HCT116 (cell line): ENCODE measurements at regions not wholly inside any gene's neighbourhood (a gene's known extent, or its start where the extent isn't known, plus 50 kb on each side); places are given as distances from the start of the nearest gene placed in this dataset.

ENCODE experiments used
- ATAC-seq: fragments of 200-7000 bp; cut with Tn5 transposase; 2 replicates; pipeline ENCODE4 v1.9.1; 2020; ENCODE audit warnings: mild to moderate bottlenecking, moderate library complexity
- BruUV-seq: library from RNA; stranded (reverse); fragments of 400-500 nt; replicated peaks from 2 replicates; lab custom pipeline; 2021; lab: Mats Ljungman, UMichigan
- CTCF ChIA-PET: fragments of 300-600 bp; sonication (Branson Sonifier 250); formaldehyde crosslinking; loops from one replicate; lab custom pipeline; 2021; ENCODE audit warnings: antibody characterized with exemption; lab: Charles Lee
- POLR2A ChIA-PET: fragments of 300-600, 350-600 bp; sonication (Branson Sonifier 250); formaldehyde crosslinking; loops from one replicate; lab custom pipeline; 2021; ENCODE audit warnings: antibody characterized with exemption; lab: Charles Lee
- RAD21 ChIA-PET, 2 experiments: fragments of 300-600 bp; sonication (Branson Sonifier 250); formaldehyde crosslinking; loops; one replicate each; lab custom pipeline; 2023; ENCODE audit warnings: low total read pairs in 2 of 2; ENCODE audit not compliant: uncharacterized antibody in 2 of 2, unreplicated experiment in 2 of 2, low non-redundant PET in 1 of 2; lab: Charles Lee
- DNase-seq: peaks from one replicate; pipeline ENCODE4 v3.0.0-alpha.2; 2010; ENCODE audit warnings: low read depth, low spot score
- H2AFZ ChIP-seq: fragments of 200-600 bp; shearing (Covaris generic), sonication (generic); 2 replicates; pipeline ENCODE4 v1.6.1; 2017; ENCODE audit warnings: low read depth, mixed run types, mixed read lengths, antibody characterized with exemption, low read length; ENCODE audit not compliant: poor library complexity, severe bottlenecking
- H3K27ac ChIP-seq: 2 replicates; pipeline ENCODE4 v1.5.1; 2012; ENCODE audit warnings: low read depth, low read length
- H3K27me3 ChIP-seq: fragments of 200-600 bp; sonication (generic); 2 replicates; pipeline ENCODE4 v1.6.1; 2016; ENCODE audit warnings: mixed run types, low read length, mixed read lengths; ENCODE audit not compliant: insufficient read depth
- H3K36me3 ChIP-seq, 2 experiments: fragments of 200-500 bp in 1 of 2; fragments of 200-600 bp in 1 of 2; sonication (Bioruptor generic) in 1 of 2; sonication (generic) in 1 of 2; 2 replicates each; pipeline versions ENCODE4 v1.5.1 to v1.6.1; 2014 to 2016; ENCODE audit warnings: low read length in 2 of 2, inconsistent platforms in 1 of 2, mixed read lengths in 1 of 2, mixed run types in 1 of 2; ENCODE audit not compliant: insufficient read depth in 2 of 2, control insufficient read depth in 1 of 2
- H3K4me1 ChIP-seq, 2 experiments: fragments of 200-600 bp in 1 of 2; sonication (generic) in 1 of 2; 2 replicates each; pipeline versions ENCODE4 v1.5.1 to v1.6.1; 2012 to 2017; ENCODE audit warnings: low read length in 2 of 2, inconsistent platforms in 1 of 2, mild to moderate bottlenecking in 1 of 2, mixed read lengths in 1 of 2, mixed run types in 1 of 2, moderate library complexity in 1 of 2; ENCODE audit not compliant: insufficient read depth in 2 of 2, control insufficient read depth in 1 of 2
- H3K4me2 ChIP-seq: fragments of 200-600 bp; sonication (generic); 2 replicates; pipeline ENCODE4 v1.6.1; 2017; ENCODE audit warnings: mixed run types, low read length, mixed read lengths
- H3K4me3 ChIP-seq, 2 experiments: fragments of 200-600 bp in 1 of 2; sonication (generic) in 1 of 2; replicated peaks in 1 of 2; 2 replicates each; pipeline ENCODE4 v1.5.1; 2011 to 2016; ENCODE audit warnings: low read length in 2 of 2, control low read depth in 1 of 2, low read depth in 1 of 2, mild to moderate bottlenecking in 1 of 2, mixed read lengths in 1 of 2, mixed run types in 1 of 2
- H3K79me2 ChIP-seq: fragments of 200-600 bp; sonication (generic); 2 replicates; pipeline ENCODE4 v1.6.1; 2017; ENCODE audit warnings: mild to moderate bottlenecking, mixed run types, low read length, moderate library complexity, mixed read lengths; ENCODE audit not compliant: insufficient read depth
- H3K9ac ChIP-seq: fragments of 200-600 bp; sonication (generic); 2 replicates; pipeline ENCODE4 v1.6.1; 2016; ENCODE audit warnings: low read length, mixed read lengths
- H3K9me2 ChIP-seq: fragments of 200-600 bp; sonication (generic), shearing (Covaris generic); 2 replicates; pipeline ENCODE4 v1.6.1; 2017; ENCODE audit warnings: mixed run types, mild to moderate bottlenecking, moderate library complexity; ENCODE audit not compliant: insufficient read depth
- H3K9me3 ChIP-seq, 2 experiments: fragments of 200-500 bp in 1 of 2; fragments of 200-600 bp in 1 of 2; sonication (Bioruptor generic) in 1 of 2; sonication (generic) in 1 of 2; 2 replicates each; pipeline ENCODE4 v1.6.1; 2014 to 2017; ENCODE audit warnings: low read length in 2 of 2, mixed read lengths in 2 of 2, inconsistent platforms in 1 of 2, low read depth in 1 of 2, mild to moderate bottlenecking in 1 of 2, mixed run types in 1 of 2, moderate library complexity in 1 of 2; ENCODE audit not compliant: control insufficient read depth in 1 of 2, insufficient read depth in 1 of 2
- H4K20me1 ChIP-seq: fragments of 200-600 bp; sonication (generic), shearing (Covaris generic); 2 replicates; pipeline ENCODE4 v1.6.1; 2017; ENCODE audit warnings: mixed run types, mild to moderate bottlenecking, moderate library complexity; ENCODE audit not compliant: insufficient read depth
- CBX3 ChIP-seq: IDR thresholded peaks from 2 replicates; pipeline ENCODE4 v1.6.1; 2012; ENCODE audit warnings: low read depth
- EGR1 ChIP-seq: IDR thresholded peaks from 2 replicates; pipeline ENCODE4 v1.6.1; 2012; ENCODE audit warnings: low read depth
- ELF1 ChIP-seq: IDR thresholded peaks from 2 replicates; pipeline ENCODE4 v1.6.1; 2012; ENCODE audit warnings: low read depth, borderline replicate concordance
- FOSL1 ChIP-seq: IDR thresholded peaks from 2 replicates; pipeline ENCODE4 v1.6.1; 2012; ENCODE audit warnings: low read depth
- JUND ChIP-seq: IDR thresholded peaks from 2 replicates; pipeline ENCODE4 v1.6.1; 2012
- POLR2A ChIP-seq: IDR thresholded peaks from 2 replicates; pipeline ENCODE4 v1.7.0; 2011; ENCODE audit warnings: borderline replicate concordance; ENCODE audit not compliant: insufficient read depth, insufficient read length; ENCODE audit errors: extremely low read depth
- ZFX ChIP-seq: fragments of 450-650 bp; IDR thresholded peaks from 2 replicates; pipeline ENCODE4 v1.6.1; 2017
- ZNF274 ChIP-seq: fragments of 200-500 bp; sonication (Bioruptor generic); IDR thresholded peaks from 2 replicates; pipeline ENCODE4 v1.6.1; 2014; ENCODE audit warnings: mild to moderate bottlenecking, low read depth, low read length, inconsistent platforms
- intact Hi-C: fragments of 100-400 bp; cut with micrococcal nuclease; formaldehyde crosslinking; loops from 2 replicates; pipeline ENCODE4 v1.10.0; 2022

DNA sequence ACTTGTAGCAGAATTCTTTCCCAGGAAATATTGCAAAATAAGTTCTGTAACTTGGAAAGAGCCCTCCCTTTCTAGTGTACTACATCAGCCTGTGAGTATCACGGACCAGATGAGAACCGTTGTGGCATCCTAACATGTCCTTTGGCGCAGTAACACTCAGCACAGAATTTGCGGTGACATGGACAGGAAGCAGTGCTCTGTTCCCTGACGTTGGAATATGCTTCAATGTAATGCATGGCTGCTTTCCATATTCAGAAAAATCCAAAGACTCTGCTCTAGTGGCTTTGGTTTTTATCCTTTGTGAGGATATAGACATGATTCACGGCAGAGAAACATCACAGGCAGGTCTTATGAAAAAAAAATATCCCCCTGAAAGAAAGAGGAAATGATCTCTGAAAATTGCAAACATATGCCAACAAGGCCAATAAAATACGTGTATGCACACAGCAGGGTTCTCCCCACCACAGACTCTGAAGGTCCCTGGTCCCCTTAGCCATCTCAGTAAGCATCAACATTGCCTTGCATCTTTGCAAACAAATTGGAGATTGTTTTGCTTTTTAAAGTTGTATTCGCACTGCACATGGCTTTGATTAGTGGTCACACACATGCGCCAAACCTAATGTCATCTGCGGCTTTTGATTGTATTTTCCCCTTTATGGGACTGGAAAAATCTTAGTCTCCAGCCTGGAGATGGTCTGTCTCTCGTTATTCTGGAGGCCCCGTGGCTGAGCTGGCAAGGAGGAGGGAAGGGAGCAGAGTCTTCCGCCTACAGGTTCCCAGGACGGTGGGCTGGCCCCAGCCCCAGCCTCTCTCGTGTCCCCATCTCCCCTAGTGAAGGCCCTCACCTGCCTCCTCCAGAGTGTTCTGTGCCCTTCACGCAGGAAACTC is 122.9 kb downstream of the COPS8 start:
- no TSS peak for BruUV-seq
- TF ChIP-seq JUND (no peak), ZFX (no peak), ZNF274 (no peak)
- TF ChIP-seq, all 23 proteins: peak for 0
- POLR2A ChIA-PET = no interaction called here

DNA sequence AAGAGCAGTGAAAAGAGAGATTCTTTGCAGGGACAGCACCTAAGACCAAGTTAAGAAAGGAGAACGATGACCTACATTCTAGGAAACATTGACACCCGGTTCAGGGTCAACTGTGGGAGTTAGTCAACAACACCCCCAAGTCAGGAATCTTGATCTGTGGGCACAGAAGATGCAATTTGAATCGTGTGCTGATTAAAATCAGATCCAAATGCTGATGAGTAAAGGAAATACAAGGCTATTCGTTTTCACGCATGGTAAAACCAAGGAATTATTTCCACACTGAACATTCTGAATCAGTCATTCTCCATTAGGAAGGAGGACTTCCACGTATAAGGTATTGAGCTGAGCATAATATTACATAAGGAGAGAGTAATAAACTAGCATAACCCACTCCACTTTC is 124.2 kb downstream of the COPS8 start:
- BruUV-seq = no TSS peak
- no peak overlapping the region for H3K4me2 ChIP-seq
- ChIA-PET CTCF (no interaction called here), RAD21 (no interaction called here), POLR2A (no interaction called here)
- TF ChIP-seq CBX3 (no peak), ZNF274 (no peak), ELF1 (no peak), POLR2A (no peak), EGR1 (no peak), FOSL1 (no peak), JUND (no peak)
- H3K9ac ChIP-seq = no peak overlapping the region
- no peak overlapping the region for H2AFZ ChIP-seq
- no peaks in the 10 kb centered on the region for H3K9me2 ChIP-seq
- intact Hi-C loops = no loop called here
- DNase-seq (no peak), ATAC-seq (no peak)
- H3K27ac ChIP-seq = no peak overlapping the region
- peaks cover 15% of the 10 kb centered on the region; the same call in 1 of the 2 replicates for H3K27me3 ChIP-seq
- H4K20me1 ChIP-seq = no peaks in the 10 kb centered on the region
- H3K9me3 ChIP-seq = peaks cover 0 to 7% of the 10 kb centered on the region in 2 experiments; a peak in 1 of 4 replicates
- no peaks in the 10 kb centered on the region for H3K79me2 ChIP-seq
- H3K36me3 ChIP-seq = no peaks in the 10 kb centered on the region
- H3K4me3 ChIP-seq = no peak overlapping the region
- no peaks in the 10 kb centered on the region for H3K4me1 ChIP-seq

More for the DNA sequence above, 122.9 kb downstream of the COPS8 start:
- CTCF ChIA-PET = no interaction called here
- DNase-seq (no peak), ATAC-seq (no peak)
- Histone ChIP-seq H2AFZ (no peak overlapping the region), H3K36me3 (no peaks in the 10 kb centered on the region), H3K4me1 (no peaks in the 10 kb centered on the region), H3K9me3 (peaks cover 0 to 7% of the 10 kb centered on the region in 2 experiments; a peak in 1 of 4 replicates), H3K27me3 (peaks cover 19% of the 10 kb centered on the region; the same call in 1 of the 2 replicates), H3K9me2 (no peaks in the 10 kb centered on the region), H3K27ac (no peak overlapping the region), H3K4me3 (no peak overlapping the region), H3K9ac (no peak overlapping the region), H4K20me1 (no peaks in the 10 kb centered on the region), H3K79me2 (no peaks in the 10 kb centered on the region), H3K4me2 (no peak overlapping the region)
- intact Hi-C loops = no loop called here
- RAD21 ChIA-PET = no interaction called here
